ENCODE measurements at regions not wholly inside any gene's neighbourhood (a gene's known extent, or its start where the extent isn't known, plus 50 kb on each side); places are given as distances from the start of the nearest gene placed in this dataset.

GRCh38 chrX:34227804-34228203, 95.7 kb upstream of the FAM47A start:
- no peak for DNase-seq

- no peak for DNase-seq
Observed at GRCh38 chrX:34223574-34223973, 91.5 kb upstream of the FAM47A start.

GRCh38 chrX:34218063-34218462, 85.9 kb upstream of the FAM47A start:
- no peak for DNase-seq

- DNase-seq, result no peak
Observed at GRCh38 chrX:34197946-34198345, 65.8 kb upstream of the FAM47A start.
